ENCODE measurements at regions not wholly inside any gene's neighbourhood (a gene's known extent, or its start where the extent isn't known, plus 50 kb on each side); places are given as distances from the start of the nearest gene placed in this dataset.

GRCh38 chr12:13596714-13597113 is 384.7 kb downstream of the GRIN2B start:
- Histone ChIP-seq H3K4me1 (ENCODE audit: control insufficient read depth in 1 of 2, insufficient read depth in 2 of 2, low read length in 2 of 2) (peaks cover 5 to 7% of the 10 kb centered on the region in 2 experiments), H4K8ac (ENCODE audit: low read depth, low read length) (no peak overlapping the region), H3K18ac (ENCODE audit: low read length) (no peak overlapping the region), H2AK5ac (ENCODE audit: low read length) (no peak overlapping the region), H2BK120ac (ENCODE audit: insufficient read depth, low read length, poor library complexity) (no peak overlapping the region), H3K4ac (ENCODE audit: low read depth, low read length) (no peak overlapping the region), H3K14ac (ENCODE audit: low read length) (no peak overlapping the region), H3K27ac (ENCODE audit: low read depth, low read length) (no peak overlapping the region), H4K91ac (ENCODE audit: low read depth, low read length) (no peak overlapping the region), H3K4me3 (ENCODE audit: low read depth, low read length) (no peak overlapping the region), H3K9me3 (ENCODE audit: insufficient read depth, low read depth, low read length) (no peaks in the 10 kb centered on the region), H3K36me3 (ENCODE audit: control insufficient read depth in 1 of 2, insufficient read depth in 2 of 2, low read length in 2 of 2) (no peaks in the 10 kb centered on the region), H3K79me2 (ENCODE audit: control insufficient read depth, insufficient read depth, low read length, poor library complexity) (no peaks in the 10 kb centered on the region), H4K12ac (ENCODE audit: low read depth, low read length) (no peak overlapping the region), H3K79me1 (ENCODE audit: low read length) (peaks cover 2% of the 10 kb centered on the region), H2BK5ac (ENCODE audit: low read depth, low read length, poor library complexity) (no peak overlapping the region), H3K27me3 (ENCODE audit: insufficient read depth, low read length) (no peaks in the 10 kb centered on the region), H3K9ac (ENCODE audit: low read length) (no peak overlapping the region), H3K23ac (ENCODE audit: low read length) (no peak overlapping the region), H2AFZ (ENCODE audit: insufficient read depth, low read length, poor library complexity) (no peak overlapping the region), H3K4me2 (ENCODE audit: low read length) (no peak overlapping the region), H2BK12ac (ENCODE audit: low read length) (no peak overlapping the region)
- no CpG with 5 or more reads among the region's 1 CpG for WGBS (ENCODE audit: extremely low coverage, insufficient coverage, insufficient read length)
- no peak for DNase-seq

GRCh38 chr12:13595536-13596443 is 385.6 kb downstream of the GRIN2B start:
- no peaks in the 10 kb centered on the region for H3K79me2 ChIP-seq (ENCODE audit: control insufficient read depth, insufficient read depth, low read length, poor library complexity)
- H2AFZ ChIP-seq (ENCODE audit: insufficient read depth, low read length, poor library complexity), result no peak overlapping the region
- no peak overlapping the region for H3K14ac ChIP-seq (ENCODE audit: low read length)
- no peak overlapping the region for H3K23ac ChIP-seq (ENCODE audit: low read length)
- peaks cover 2% of the 10 kb centered on the region for H3K79me1 ChIP-seq (ENCODE audit: low read length)
- no peak overlapping the region for H4K91ac ChIP-seq (ENCODE audit: low read depth, low read length)
- no peak for DNase-seq
- no peak overlapping the region for H2BK5ac ChIP-seq (ENCODE audit: low read depth, low read length, poor library complexity)
- H3K4ac ChIP-seq (ENCODE audit: low read depth, low read length), result no peak overlapping the region
- H2BK12ac ChIP-seq (ENCODE audit: low read length), result no peak overlapping the region
- H4K12ac ChIP-seq (ENCODE audit: low read depth, low read length), result no peak overlapping the region
- H3K27me3 ChIP-seq (ENCODE audit: insufficient read depth, low read length), result no peaks in the 10 kb centered on the region
- no peak overlapping the region for H3K4me2 ChIP-seq (ENCODE audit: low read length)
- no CpG with 5 or more reads among the region's 2 CpGs for WGBS (ENCODE audit: extremely low coverage, insufficient coverage, insufficient read length)
- H4K8ac ChIP-seq (ENCODE audit: low read depth, low read length), result no peak overlapping the region
- no peak overlapping the region for H2AK5ac ChIP-seq (ENCODE audit: low read length)
- peaks cover 5 to 10% of the 10 kb centered on the region in 2 experiments for H3K4me1 ChIP-seq (ENCODE audit: control insufficient read depth in 1 of 2, insufficient read depth in 2 of 2, low read length in 2 of 2)
- no peaks in the 10 kb centered on the region for H3K36me3 ChIP-seq (ENCODE audit: control insufficient read depth in 1 of 2, insufficient read depth in 2 of 2, low read length in 2 of 2)
- no peak overlapping the region for H3K9ac ChIP-seq (ENCODE audit: low read length)
- H3K18ac ChIP-seq (ENCODE audit: low read length), result no peak overlapping the region
- H3K27ac ChIP-seq (ENCODE audit: low read depth, low read length), result no peak overlapping the region
- H3K4me3 ChIP-seq (ENCODE audit: low read depth, low read length), result no peak overlapping the region
- H2BK120ac ChIP-seq (ENCODE audit: insufficient read depth, low read length, poor library complexity), result no peak overlapping the region
- no peaks in the 10 kb centered on the region for H3K9me3 ChIP-seq (ENCODE audit: insufficient read depth, low read depth, low read length)

GRCh38 chr12:13594731-13595514 is 386.5 kb downstream of the GRIN2B start:
- no peak overlapping the region for H2BK120ac ChIP-seq (ENCODE audit: insufficient read depth, low read length, poor library complexity)
- H2BK12ac ChIP-seq (ENCODE audit: low read length), result no peak overlapping the region
- no peak overlapping the region for H3K18ac ChIP-seq (ENCODE audit: low read length)
- peaks cover 5 to 10% of the 10 kb centered on the region in 2 experiments for H3K4me1 ChIP-seq (ENCODE audit: control insufficient read depth in 1 of 2, insufficient read depth in 2 of 2, low read length in 2 of 2)
- no peak overlapping the region for H2AFZ ChIP-seq (ENCODE audit: insufficient read depth, low read length, poor library complexity)
- no peak overlapping the region for H3K4ac ChIP-seq (ENCODE audit: low read depth, low read length)
- no peak overlapping the region for H3K4me3 ChIP-seq (ENCODE audit: low read depth, low read length)
- H3K9ac ChIP-seq (ENCODE audit: low read length), result no peak overlapping the region
- H3K27ac ChIP-seq (ENCODE audit: low read depth, low read length), result no peak overlapping the region
- H4K91ac ChIP-seq (ENCODE audit: low read depth, low read length), result no peak overlapping the region
- DNase-seq, result no peak
- WGBS (ENCODE audit: extremely low coverage, insufficient coverage, insufficient read length), result no CpG with 5 or more reads among the region's 5 CpGs
- H2AK5ac ChIP-seq (ENCODE audit: low read length), result no peak overlapping the region
- no peak overlapping the region for H3K23ac ChIP-seq (ENCODE audit: low read length)
- H3K14ac ChIP-seq (ENCODE audit: low read length), result no peak overlapping the region
- no peaks in the 10 kb centered on the region for H3K36me3 ChIP-seq (ENCODE audit: control insufficient read depth in 1 of 2, insufficient read depth in 2 of 2, low read length in 2 of 2)
- H3K79me1 ChIP-seq (ENCODE audit: low read length), result peaks cover 2% of the 10 kb centered on the region
- no peaks in the 10 kb centered on the region for H3K27me3 ChIP-seq (ENCODE audit: insufficient read depth, low read length)
- no peak overlapping the region for H3K4me2 ChIP-seq (ENCODE audit: low read length)
- H3K9me3 ChIP-seq (ENCODE audit: insufficient read depth, low read depth, low read length), result no peaks in the 10 kb centered on the region
- no peaks in the 10 kb centered on the region for H3K79me2 ChIP-seq (ENCODE audit: control insufficient read depth, insufficient read depth, low read length, poor library complexity)
- no peak overlapping the region for H2BK5ac ChIP-seq (ENCODE audit: low read depth, low read length, poor library complexity)
- no peak overlapping the region for H4K8ac ChIP-seq (ENCODE audit: low read depth, low read length)
- no peak overlapping the region for H4K12ac ChIP-seq (ENCODE audit: low read depth, low read length)

DNA sequence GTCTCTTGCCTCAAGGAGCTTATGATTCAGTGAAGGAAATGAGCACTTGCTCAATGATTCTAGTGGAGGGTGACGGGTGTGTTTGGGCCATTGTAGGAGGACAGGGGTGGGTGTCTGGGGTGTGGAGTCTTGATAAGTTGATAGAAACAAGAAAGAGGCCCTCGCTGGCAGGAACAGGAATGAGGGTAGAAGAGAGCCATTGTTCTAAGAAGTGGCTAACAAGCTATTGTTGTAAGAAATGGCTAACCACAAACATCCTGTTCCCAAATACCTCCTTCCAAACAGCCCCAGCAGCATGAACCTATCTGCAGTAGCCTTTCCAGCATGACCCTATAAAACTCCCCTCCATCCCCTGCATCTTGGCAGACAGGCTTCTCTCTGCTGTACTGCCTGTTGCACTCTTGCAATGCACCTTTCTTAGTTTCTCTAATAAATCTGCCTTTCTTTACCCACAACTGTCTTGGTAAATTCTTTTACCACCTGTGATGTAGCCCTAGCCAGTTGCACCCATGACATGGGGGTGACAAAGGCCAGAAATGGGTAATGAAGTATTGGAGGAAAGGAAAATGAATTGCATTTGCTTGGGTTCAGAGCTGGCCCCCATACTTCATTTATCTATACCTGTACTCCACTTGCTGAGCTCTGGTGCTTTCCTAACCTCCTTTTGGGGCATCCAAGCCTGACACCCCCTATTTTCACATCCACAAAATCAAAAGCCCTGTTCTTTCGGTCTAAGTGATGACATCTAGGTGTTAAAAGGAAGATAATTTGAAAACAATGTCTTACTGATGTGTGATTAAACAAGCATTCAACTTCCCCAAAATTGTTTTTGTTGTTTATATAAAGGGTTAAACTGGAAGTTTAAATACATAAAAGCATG is 389.1 kb downstream of the GRIN2B start:
- no peak overlapping the region for H2AK5ac ChIP-seq (ENCODE audit: low read length)
- H3K36me3 ChIP-seq (ENCODE audit: control insufficient read depth in 1 of 2, insufficient read depth in 2 of 2, low read length in 2 of 2), result no peaks in the 10 kb centered on the region
- peaks cover 5 to 10% of the 10 kb centered on the region in 2 experiments for H3K4me1 ChIP-seq (ENCODE audit: control insufficient read depth in 1 of 2, insufficient read depth in 2 of 2, low read length in 2 of 2)
- no peak overlapping the region for H2BK5ac ChIP-seq (ENCODE audit: low read depth, low read length, poor library complexity)
- H4K12ac ChIP-seq (ENCODE audit: low read depth, low read length), result no peak overlapping the region
- no CpG with 5 or more reads among the region's 3 CpGs for whole genome bisulfite sequencing (ENCODE audit: extremely low coverage, insufficient coverage, insufficient read length)
- no peak overlapping the region for H3K18ac ChIP-seq (ENCODE audit: low read length)
- H3K4me3 ChIP-seq (ENCODE audit: low read depth, low read length), result no peak overlapping the region
- no peak overlapping the region for H4K91ac ChIP-seq (ENCODE audit: low read depth, low read length)
- H3K9ac ChIP-seq (ENCODE audit: low read length), result no peak overlapping the region
- H3K79me2 ChIP-seq (ENCODE audit: control insufficient read depth, insufficient read depth, low read length, poor library complexity), result no peaks in the 10 kb centered on the region
- no peak overlapping the region for H3K23ac ChIP-seq (ENCODE audit: low read length)
- no peak overlapping the region for H3K14ac ChIP-seq (ENCODE audit: low read length)
- H3K4ac ChIP-seq (ENCODE audit: low read depth, low read length), result no peak overlapping the region
- H2BK120ac ChIP-seq (ENCODE audit: insufficient read depth, low read length, poor library complexity), result no peak overlapping the region
- H2AFZ ChIP-seq (ENCODE audit: insufficient read depth, low read length, poor library complexity), result no peak overlapping the region
- no peak overlapping the region for H3K27ac ChIP-seq (ENCODE audit: low read depth, low read length)
- no peak overlapping the region for H4K8ac ChIP-seq (ENCODE audit: low read depth, low read length)
- H3K79me1 ChIP-seq (ENCODE audit: low read length), result peaks cover 2% of the 10 kb centered on the region
- peak in 1 of 2 donors; percentile 26 for DNase-seq
- no peaks in the 10 kb centered on the region for H3K27me3 ChIP-seq (ENCODE audit: insufficient read depth, low read length)
- H2BK12ac ChIP-seq (ENCODE audit: low read length), result peak overlapping the region; percentile 52
- no peaks in the 10 kb centered on the region for H3K9me3 ChIP-seq (ENCODE audit: insufficient read depth, low read depth, low read length)
- H3K4me2 ChIP-seq (ENCODE audit: low read length), result peak overlapping the region; percentile 8
